SK-N-SH (cell line): ENCODE measurements at regions not wholly inside any gene's neighbourhood (a gene's known extent, or its start where the extent isn't known, plus 50 kb on each side); places are given as distances from the start of the nearest gene placed in this dataset.

Source experiments
- CTCF ChIA-PET: fragments of 300-600, 350-600 bp; formaldehyde crosslinking; extraction: SDS; loops from one replicate; lab custom pipeline; 2021; lab: Yijun Ruan, JAX
- POLR2A ChIA-PET: fragments of 350-600 bp; sonication (Branson Sonifier 250); formaldehyde crosslinking; extraction: SDS; loops from one replicate; lab custom pipeline; 2020; ENCODE audit warnings: antibody characterized with exemption, inconsistent platforms; lab: Yijun Ruan, JAX
- DNase-seq: peaks from one replicate; pipeline ENCODE4 v3.0.0; 2012
- H2AFZ ChIP-seq: fragments of 200-600 bp; sonication (generic); 2 replicates; pipeline ENCODE4 v1.8.1; 2016; ENCODE audit warnings: antibody characterized with exemption, mild to moderate bottlenecking, low read depth
- H3F3A ChIP-seq: fragments of 200-600 bp; sonication (generic); replicated peaks from 2 replicates; pipeline ENCODE3; 2016; ENCODE audit warnings: antibody characterized with exemption, mild to moderate bottlenecking; ENCODE audit not compliant: insufficient read depth
- H3K27ac ChIP-seq, 2 experiments: fragments of 200-500 bp in 1 of 2; fragments of 200-600 bp in 1 of 2; sonication (Bioruptor generic) in 1 of 2; sonication (generic), shearing (Covaris generic) in 1 of 2; 2 replicates each; pipeline versions ENCODE4 v1.5.1 to v1.6.1; 2014 to 2016; ENCODE audit warnings: low read depth in 2 of 2, inconsistent platforms in 1 of 2, low read length in 1 of 2, mild to moderate bottlenecking in 1 of 2, mixed read lengths in 1 of 2
- H3K27me3 ChIP-seq: fragments of 200-600 bp; sonication (generic), shearing (Covaris generic); 2 replicates; pipeline ENCODE4 v1.6.1; 2016; ENCODE audit warnings: mixed run types; ENCODE audit not compliant: insufficient read depth
- H3K36me3 ChIP-seq, 2 experiments: fragments of 200-500 bp in 1 of 2; fragments of 200-600 bp in 1 of 2; sonication (Bioruptor generic) in 1 of 2; sonication (generic) in 1 of 2; replicated peaks in 1 of 2; 2 replicates each; pipeline versions ENCODE3 to v1.5.1; 2014 to 2016; ENCODE audit warnings: low read length in 1 of 2, mild to moderate bottlenecking in 1 of 2; ENCODE audit not compliant: insufficient read depth in 2 of 2, control insufficient read depth in 1 of 2
- H3K4me1 ChIP-seq, 2 experiments: fragments of 200-500 bp in 1 of 2; fragments of 200-600 bp in 1 of 2; sonication (Bioruptor generic) in 1 of 2; sonication (generic), shearing (Covaris generic) in 1 of 2; 2 replicates each; pipeline versions ENCODE4 v1.5.1 to v1.6.1; 2014 to 2016; ENCODE audit warnings: low read depth in 1 of 2, low read length in 1 of 2, mixed run types in 1 of 2; ENCODE audit not compliant: insufficient read depth in 2 of 2, control insufficient read depth in 1 of 2
- H3K4me2 ChIP-seq: fragments of 200-600 bp; sonication (generic), shearing (Covaris generic); 2 replicates; pipeline ENCODE4 v1.6.1; 2017; ENCODE audit warnings: mixed run types
- H3K4me3 ChIP-seq, 2 experiments: fragments of 200-500 bp in 1 of 2; fragments of 200-600 bp in 1 of 2; sonication (Bioruptor generic) in 1 of 2; sonication (generic), shearing (Covaris generic) in 1 of 2; 2 replicates each; pipeline versions ENCODE4 v1.5.1 to v1.8.1; 2014 to 2016; ENCODE audit warnings: low read depth in 2 of 2, inconsistent platforms in 1 of 2, low read length in 1 of 2, mild to moderate bottlenecking in 1 of 2, mixed read lengths in 1 of 2, moderate library complexity in 1 of 2
- H3K79me2 ChIP-seq: fragments of 200-600 bp; sonication (generic); 2 replicates; pipeline ENCODE4 v1.8.1; 2017; ENCODE audit warnings: mild to moderate bottlenecking; ENCODE audit not compliant: insufficient read depth
- H3K9ac ChIP-seq: fragments of 200-600 bp; sonication (generic); 2 replicates; pipeline ENCODE4 v1.6.1; 2017; ENCODE audit warnings: mixed run types
- H3K9me2 ChIP-seq: fragments of 200-600 bp; sonication (generic); 2 replicates; pipeline ENCODE4 v1.6.1; 2017; ENCODE audit warnings: mixed run types
- H3K9me3 ChIP-seq: fragments of 200-600 bp; sonication (generic); 2 replicates; pipeline ENCODE4 v1.6.1; 2017; ENCODE audit warnings: mixed run types, mild to moderate bottlenecking, moderate library complexity
- H4K20me1 ChIP-seq: fragments of 200-600 bp; sonication (generic); 2 replicates; pipeline ENCODE4 v1.6.1; 2017; ENCODE audit warnings: mild to moderate bottlenecking, mixed run types; ENCODE audit not compliant: insufficient read depth
- CTCF ChIP-seq: fragments of 200-600 bp; sonication (generic); IDR thresholded peaks from 2 replicates; pipeline ENCODE4 v1.6.1; 2017; ENCODE audit warnings: antibody characterized with exemption, mild to moderate bottlenecking, moderate library complexity
- ELF1 ChIP-seq: IDR thresholded peaks from 2 replicates; pipeline ENCODE4 v1.4.0; 2012
- FOSL2 ChIP-seq: IDR thresholded peaks from 2 replicates; pipeline ENCODE4 v1.4.0; 2012; ENCODE audit warnings: low read depth, mild to moderate bottlenecking, moderate library complexity, borderline replicate concordance
- FOXJ3 ChIP-seq: sonication (generic); formaldehyde crosslinking; IDR thresholded peaks from 2 replicates; pipeline ENCODE4 v1.5.1; 2020; ENCODE audit warnings: mild to moderate bottlenecking, missing genetic modification reagents
- FOXM1 ChIP-seq: IDR thresholded peaks from 2 replicates; pipeline ENCODE4 v1.4.0; 2012; ENCODE audit warnings: low read depth, mild to moderate bottlenecking
- GABPA ChIP-seq: IDR thresholded peaks from 2 replicates; pipeline ENCODE4 v1.4.0; 2012; ENCODE audit warnings: low read depth, mild to moderate bottlenecking
- GATA2 ChIP-seq: sonication (generic); formaldehyde crosslinking; IDR thresholded peaks from 2 replicates; pipeline ENCODE4 v1.5.0; 2020; ENCODE audit warnings: mild to moderate bottlenecking, missing genetic modification reagents
- MEF2A ChIP-seq: IDR thresholded peaks from 2 replicates; pipeline ENCODE4 v1.4.0; 2012; ENCODE audit warnings: low read depth, borderline replicate concordance
- MXI1 ChIP-seq: IDR thresholded peaks from 2 replicates; pipeline ENCODE4 v1.6.1; 2012; ENCODE audit warnings: mild to moderate bottlenecking, low read depth, low read length, improper control_type of control experiment
- PBX3 ChIP-seq: IDR thresholded peaks from 2 replicates; pipeline ENCODE4; 2012
- POLR2AphosphoS5 ChIP-seq: IDR thresholded peaks from 2 replicates; pipeline ENCODE4 v1.6.1; 2012; ENCODE audit warnings: low read depth, low read length
- RFX5 ChIP-seq: IDR thresholded peaks from 2 replicates; pipeline ENCODE4 v1.6.1; 2012; ENCODE audit warnings: mild to moderate bottlenecking, improper control_type of control experiment, low read length
- RXRA ChIP-seq: IDR thresholded peaks from 2 replicates; pipeline ENCODE4 v1.4.0; 2012; ENCODE audit warnings: low read depth, mild to moderate bottlenecking, borderline replicate concordance
- SIN3A ChIP-seq: IDR thresholded peaks from 2 replicates; pipeline ENCODE4 v1.6.1; 2012; ENCODE audit warnings: low read depth, mild to moderate bottlenecking, low read length, moderate library complexity, borderline replicate concordance
- TCF12 ChIP-seq: IDR thresholded peaks from 2 replicates; pipeline ENCODE4 v1.4.0; 2012
- TEAD4 ChIP-seq: IDR thresholded peaks from 2 replicates; pipeline ENCODE4 v1.4.0; 2012; ENCODE audit warnings: mild to moderate bottlenecking, borderline replicate concordance; ENCODE audit not compliant: insufficient read depth
- USF2 ChIP-seq: fragments of 150-350 bp; IDR thresholded peaks from 2 replicates; pipeline ENCODE4 v1.6.1; 2017; ENCODE audit warnings: antibody characterized with exemption, low read length, low read depth, borderline replicate concordance
- YY1 ChIP-seq: IDR thresholded peaks from 2 replicates; pipeline ENCODE4 v1.4.0; 2012; ENCODE audit warnings: low read depth, mild to moderate bottlenecking
- ZBTB33 ChIP-seq: IDR thresholded peaks from 2 replicates; pipeline ENCODE4 v1.4.0; 2012; ENCODE audit warnings: low read depth, borderline replicate concordance
- WGBS: methylation state at CpG from one replicate; pipeline ENCODE4 v1.1.6; 2017; ENCODE audit warnings: low lambda C conversion rate; 5-methylcytosine and 5-hydroxymethylcytosine counted together

- Histone ChIP-seq H3K36me3 (no peaks in the 10 kb centered on the region), H3K9me3 (no peaks in the 10 kb centered on the region), H3K4me1 (peaks cover 4% of the 10 kb centered on the region in 2 experiments; a peak in 2 of 4 replicates), H2AFZ (no peak overlapping the region), H4K20me1 (no peaks in the 10 kb centered on the region), H3K9me2 (no peaks in the 10 kb centered on the region), H3K4me2 (no peak overlapping the region), H3K27me3 (no peaks in the 10 kb centered on the region), H3K9ac (no peak overlapping the region), H3F3A (no peaks in the 10 kb centered on the region), H3K27ac (no peak overlapping the region), H3K79me2 (no peaks in the 10 kb centered on the region), H3K4me3 (no peak overlapping the region)
- POLR2A ChIA-PET = no interaction called here
- CTCF ChIA-PET = no interaction called here
- DNase-seq = no peak
- 90% methylated on average over 4 of the region's 4 CpGs for WGBS
- TF ChIP-seq GABPA (no peak), ELF1 (no peak), ZBTB33 (no peak), MEF2A (no peak), FOXJ3 (no peak), POLR2AphosphoS5 (no peak), CTCF (no peak), TEAD4 (no peak), SIN3A (no peak), GATA2 (CRISPR knock-in tag) (no peak), TCF12 (no peak), FOXM1 (no peak), PBX3 (no peak), FOSL2 (no peak)
- TF ChIP-seq, all 33 proteins: peak for 0
Observed at GRCh38 chr12:25797949-25798348, 160.5 kb upstream of the RASSF8 start.

- no peak overlapping the region for H3K9ac ChIP-seq
- H2AFZ ChIP-seq = no peak overlapping the region
- H3K27me3 ChIP-seq = no peaks in the 10 kb centered on the region
- no peaks in the 10 kb centered on the region for H4K20me1 ChIP-seq
- ChIA-PET CTCF (interaction anchor here (1.0 kb wide), 1 partner anchor 12 kb away, joined by 3 read pairs; no protein-coding TSS in a partner anchor), POLR2A (no interaction called here)
- H3K27ac ChIP-seq = no peak overlapping the region
- no peaks in the 10 kb centered on the region for H3K9me3 ChIP-seq
- no peak overlapping the region for H3K4me3 ChIP-seq
- no peak overlapping the region for H3K4me2 ChIP-seq
- peaks cover 4% of the 10 kb centered on the region in 2 experiments; a peak in 2 of 4 replicates for H3K4me1 ChIP-seq
- H3K79me2 ChIP-seq = no peaks in the 10 kb centered on the region
- no peaks in the 10 kb centered on the region for H3K36me3 ChIP-seq
- H3K9me2 ChIP-seq = no peaks in the 10 kb centered on the region
- H3F3A ChIP-seq = no peaks in the 10 kb centered on the region
- no peak for DNase-seq
- WGBS = 92% methylated on average over 1 of the region's 1 CpG
- TF ChIP-seq YY1 (no peak), POLR2AphosphoS5 (no peak), MXI1 (no peak), GABPA (no peak), CTCF (no peak), ELF1 (no peak), GATA2 (CRISPR knock-in tag) (no peak), RXRA (no peak), USF2 (no peak), RFX5 (no peak)
Observed at GRCh38 chr12:25800101-25800500, 158.4 kb upstream of the RASSF8 start.
